HG03039 (cell line): ENCODE measurements at regions not wholly inside any gene's neighbourhood (a gene's known extent, or its start where the extent isn't known, plus 50 kb on each side); places are given as distances from the start of the nearest gene placed in this dataset.
"Not testable (repeated sequence)": the region's sequence is repeated elsewhere in the genome, so short reads cannot be mapped to it uniquely, and the experiment has no call there.

ENCODE experiments used
- ATAC-seq: cut with Tn5 transposase; IDR thresholded peaks from one replicate; pipeline ENCODE4 v1.9.1; 2021; ENCODE audit warnings: mild to moderate bottlenecking, moderate library complexity; ENCODE audit not compliant: unreplicated experiment

- no peak for ATAC-seq
These were observed 452.1 kb upstream of the RPS6KA3 start for GRCh38 chrX:20718592-20719380.

GRCh38 chrX:20715176-20715575 lies 448.5 kb upstream of the RPS6KA3 start:
- no peak for ATAC-seq

GRCh38 chrX:20712811-20713210 lies 446.1 kb upstream of the RPS6KA3 start:
- no peak for ATAC-seq

- ATAC-seq: no peak
These were observed 444.7 kb upstream of the RPS6KA3 start for GRCh38 chrX:20711366-20711765.

- ATAC-seq: no peak
These were observed 426.4 kb upstream of the RPS6KA3 start for GRCh38 chrX:20693078-20693477.

GRCh38 chrX:20686256-20686655 lies 419.5 kb upstream of the RPS6KA3 start:
- ATAC-seq: no peak

GRCh38 chrX:20685652-20686051 lies 418.9 kb upstream of the RPS6KA3 start:
- ATAC-seq: no peak

GRCh38 chrX:20681683-20682082 lies 415.0 kb upstream of the RPS6KA3 start:
- no peak for ATAC-seq

- no peak for ATAC-seq
These were observed 414.3 kb upstream of the RPS6KA3 start for GRCh38 chrX:20680998-20681397.

GRCh38 chrX:20672476-20672875 lies 405.8 kb upstream of the RPS6KA3 start:
- no peak for ATAC-seq

GRCh38 chrX:20671746-20672145 lies 405.0 kb upstream of the RPS6KA3 start:
- not testable (repeated sequence) for ATAC-seq

- ATAC-seq: no peak
These were observed 403.9 kb upstream of the RPS6KA3 start for GRCh38 chrX:20670611-20671010.

GRCh38 chrX:20668550-20668949 lies 401.8 kb upstream of the RPS6KA3 start:
- ATAC-seq: no peak

GRCh38 chrX:20666331-20666730 lies 399.6 kb upstream of the RPS6KA3 start:
- ATAC-seq: no peak

- ATAC-seq: no peak
These were observed 398.8 kb upstream of the RPS6KA3 start for GRCh38 chrX:20665481-20665880.

- ATAC-seq: no peak
These were observed 398.1 kb upstream of the RPS6KA3 start for GRCh38 chrX:20664774-20665173.

- no peak for ATAC-seq
These were observed 397.4 kb upstream of the RPS6KA3 start for GRCh38 chrX:20664131-20664530.

GRCh38 chrX:20663336-20663735 lies 396.6 kb upstream of the RPS6KA3 start:
- ATAC-seq: no peak

GRCh38 chrX:20656721-20657120 lies 390.0 kb upstream of the RPS6KA3 start:
- ATAC-seq: no peak

- ATAC-seq: no peak
These were observed 387.9 kb upstream of the RPS6KA3 start for GRCh38 chrX:20654596-20655106.

- no peak for ATAC-seq
These were observed 386.4 kb upstream of the RPS6KA3 start for GRCh38 chrX:20653070-20653469.

GRCh38 chrX:20641954-20642353 lies 375.2 kb upstream of the RPS6KA3 start:
- no peak for ATAC-seq

- no peak for ATAC-seq
These were observed 372.4 kb upstream of the RPS6KA3 start for GRCh38 chrX:20639115-20639514.
